HG03025 (cell line): ENCODE measurements at regions not wholly inside any gene's neighbourhood (a gene's known extent, or its start where the extent isn't known, plus 50 kb on each side); places are given as distances from the start of the nearest gene placed in this dataset.

Source experiments
- ATAC-seq: cut with Tn5 transposase; IDR thresholded peaks from one replicate; pipeline ENCODE4 v1.9.1; 2021; ENCODE audit warnings: mild to moderate bottlenecking, moderate library complexity; ENCODE audit not compliant: unreplicated experiment, low FRiP score

DNA sequence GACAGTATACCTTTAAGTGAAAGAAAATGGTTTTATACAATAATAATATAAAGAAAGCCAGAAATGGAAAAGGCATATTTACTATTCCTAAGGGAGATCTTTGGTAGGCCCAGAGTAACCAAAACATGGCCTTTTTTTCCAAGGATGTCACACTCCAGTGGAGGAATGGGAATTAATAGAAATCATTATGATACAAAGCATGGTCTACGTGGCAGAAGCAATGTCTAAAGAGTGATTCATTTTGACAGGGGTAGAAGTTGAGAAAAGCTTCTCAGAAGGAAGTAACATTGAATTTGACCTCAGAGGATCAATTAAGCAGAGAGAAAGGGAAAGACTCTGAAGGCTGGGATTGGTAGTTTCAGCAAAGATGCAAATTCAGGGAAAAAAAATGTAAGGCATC, 208.6 kb downstream of the BTG1 start:
- no peak for ATAC-seq

DNA sequence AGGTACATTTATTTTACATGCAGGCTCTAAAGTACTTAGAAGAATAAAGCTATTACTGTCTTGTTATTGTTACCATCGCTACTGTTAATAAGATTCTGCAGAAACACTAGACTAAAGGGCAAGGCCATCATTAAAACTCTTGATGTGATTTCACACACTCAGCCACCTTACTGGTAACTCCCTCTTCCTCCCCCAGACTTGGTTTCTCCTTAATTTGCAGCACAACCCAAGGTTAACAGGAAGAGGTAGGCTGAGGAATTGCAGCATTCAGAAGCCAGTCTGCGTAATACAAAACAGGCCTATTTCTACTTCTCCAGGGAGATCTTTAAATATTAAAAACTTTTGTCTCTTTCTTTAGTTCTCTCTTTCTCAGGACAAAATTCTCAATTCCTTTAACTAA, 210.3 kb downstream of the BTG1 start:
- no peak for ATAC-seq

DNA sequence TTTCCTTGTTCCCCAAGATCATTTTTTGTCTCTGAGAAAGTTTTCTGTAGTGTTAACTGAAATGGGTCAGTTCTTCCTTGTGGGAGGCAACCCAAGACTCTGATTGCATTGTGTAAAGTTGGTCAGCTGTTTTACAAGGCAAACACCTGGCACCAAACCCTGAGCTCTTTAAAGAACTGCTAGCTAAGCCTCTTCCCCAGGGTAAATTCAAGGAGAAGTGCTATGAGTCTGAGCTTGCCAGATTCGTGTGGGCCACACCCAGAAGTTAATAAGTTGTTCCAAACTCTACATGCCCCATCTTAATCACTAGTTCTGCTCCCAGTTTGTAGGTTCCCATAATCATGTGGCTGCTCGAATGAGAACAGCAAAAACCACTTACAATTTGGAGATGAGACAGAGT, 214.5 kb downstream of the BTG1 start:
- no peak for ATAC-seq

DNA sequence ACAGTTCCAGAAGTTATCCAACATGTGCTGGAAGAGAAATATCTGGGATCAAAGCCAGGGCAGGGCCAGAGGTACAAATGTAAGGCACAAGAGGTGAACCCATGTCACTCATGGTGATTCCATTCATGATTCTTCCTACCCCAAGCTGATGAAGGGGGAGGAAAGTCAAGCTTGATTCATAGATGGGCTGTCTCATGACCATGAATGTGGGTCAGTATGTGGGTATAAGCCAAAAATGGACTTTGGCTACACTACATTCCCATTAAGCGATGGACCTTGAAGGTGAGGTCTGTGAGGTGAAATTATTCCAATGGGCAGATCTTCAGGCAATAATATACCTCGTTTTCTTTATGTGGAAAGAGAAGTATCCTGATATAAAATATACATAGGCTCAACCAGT, 217.1 kb downstream of the BTG1 start:
- no peak for ATAC-seq

DNA sequence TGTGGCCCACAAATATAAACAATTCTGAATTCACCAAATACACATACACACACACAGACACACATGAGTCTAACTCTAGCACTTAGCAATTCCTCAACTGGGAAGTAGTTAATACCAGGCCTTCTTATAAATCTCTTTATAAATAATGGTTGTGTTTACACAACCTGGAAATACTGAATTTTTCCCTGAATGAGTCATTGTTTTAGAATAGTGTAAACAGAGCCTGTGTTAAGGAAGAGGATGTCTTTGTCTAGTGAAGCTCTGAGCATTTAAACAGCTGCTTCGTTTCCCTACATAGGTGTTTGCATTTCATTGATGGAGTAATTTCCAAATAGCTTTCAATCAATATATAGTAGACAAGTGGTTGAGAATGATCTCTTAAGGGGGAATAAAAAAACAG, 218.8 kb downstream of the BTG1 start:
- ATAC-seq = no peak

DNA sequence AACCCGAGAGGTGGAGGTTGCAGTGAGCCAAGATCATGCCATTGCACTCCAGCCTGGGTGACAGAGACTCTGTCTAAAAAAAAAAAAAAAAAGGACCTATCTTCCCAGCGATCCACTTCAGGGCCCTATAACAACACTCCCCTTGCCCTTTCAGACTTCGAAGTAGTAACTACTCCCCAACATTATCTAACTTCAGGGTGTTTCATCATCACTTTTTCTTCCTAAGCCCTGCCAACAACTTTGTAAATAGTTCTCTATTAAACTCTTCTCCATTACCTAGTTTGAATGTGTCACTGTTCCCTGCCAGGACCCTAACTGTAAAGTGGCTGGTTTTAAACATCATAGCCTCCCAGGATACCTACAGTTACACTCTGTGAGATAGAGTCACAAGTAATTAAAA, 220.8 kb downstream of the BTG1 start:
- no peak for ATAC-seq

DNA sequence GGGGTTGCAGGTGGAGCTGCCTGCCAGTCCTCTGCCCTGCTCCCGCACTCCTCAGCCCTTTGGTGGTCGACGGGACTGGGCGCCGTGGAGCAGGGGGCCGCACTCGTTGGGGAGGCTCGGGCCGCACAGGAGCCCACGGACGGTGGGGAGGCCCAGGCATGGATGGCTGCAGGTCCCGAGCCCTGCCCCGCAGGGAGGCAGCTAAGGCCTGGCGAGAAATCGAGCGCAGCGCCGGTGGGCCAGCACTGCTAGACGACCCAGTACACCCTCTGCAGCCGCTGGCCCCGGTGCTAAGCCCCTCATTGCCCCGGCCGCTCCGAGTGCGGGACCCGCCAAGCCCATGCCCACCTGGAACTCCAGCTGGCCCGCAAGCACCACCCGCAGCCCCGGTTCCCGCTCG, 221.8 kb downstream of the BTG1 start:
- ATAC-seq = no peak

DNA sequence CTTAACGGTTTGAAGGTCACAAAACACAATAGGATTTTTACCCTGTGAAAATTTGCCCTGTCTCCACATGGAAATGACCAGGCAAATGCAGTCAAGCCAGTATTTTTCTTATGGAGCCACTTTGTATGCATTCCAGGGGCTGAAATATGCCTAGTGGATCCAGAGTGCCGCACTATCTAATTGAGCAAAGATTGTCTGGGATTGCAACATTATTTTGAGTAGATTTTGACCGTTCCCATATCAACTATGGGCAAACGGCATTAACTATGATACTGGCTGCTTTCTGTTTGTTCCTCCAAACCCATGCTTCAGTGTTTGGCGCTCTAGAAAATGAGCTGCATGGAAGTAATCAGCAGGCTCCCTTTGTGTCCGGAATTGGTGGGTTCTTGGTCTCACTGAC, 223.0 kb downstream of the BTG1 start:
- no peak for ATAC-seq

DNA sequence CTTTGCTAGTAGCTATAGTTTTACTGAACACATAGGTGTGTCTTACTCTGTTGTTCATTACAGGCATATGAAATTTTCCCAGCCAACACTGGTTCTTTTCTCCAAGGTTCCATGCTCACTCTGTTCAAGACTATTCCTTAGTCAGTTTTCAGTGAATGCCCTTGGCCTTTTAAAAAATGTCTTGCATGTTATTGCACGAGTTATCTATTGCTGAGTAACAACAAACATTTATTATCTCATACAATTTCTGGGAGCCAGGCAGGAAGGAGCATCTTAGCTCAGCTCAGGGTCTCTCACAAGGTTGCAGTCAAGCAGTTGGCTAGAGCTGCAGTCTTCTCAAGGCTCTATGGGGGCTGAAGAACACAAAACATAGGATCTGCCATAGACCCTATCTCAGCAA, 223.5 kb downstream of the BTG1 start:
- ATAC-seq = no peak

DNA sequence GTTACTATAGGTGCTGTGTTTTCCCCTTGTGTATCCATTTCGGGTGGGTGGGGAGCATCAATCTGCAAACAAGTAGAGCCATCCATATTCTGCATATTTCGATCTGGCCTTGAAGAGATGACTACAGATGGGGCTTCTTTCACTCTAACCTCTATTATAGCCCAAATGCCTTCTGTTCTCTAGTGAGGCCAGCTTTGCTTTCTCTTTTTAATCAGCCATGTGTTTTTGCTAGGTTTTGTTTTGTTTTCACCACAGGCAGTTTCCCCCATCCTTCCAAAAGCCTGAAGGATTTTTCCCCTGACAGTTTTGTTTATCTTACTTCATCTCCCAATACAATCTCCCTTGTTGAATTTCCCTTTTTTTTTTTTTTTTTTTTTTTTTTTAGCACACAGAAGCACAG, 224.1 kb downstream of the BTG1 start:
- no peak for ATAC-seq

DNA sequence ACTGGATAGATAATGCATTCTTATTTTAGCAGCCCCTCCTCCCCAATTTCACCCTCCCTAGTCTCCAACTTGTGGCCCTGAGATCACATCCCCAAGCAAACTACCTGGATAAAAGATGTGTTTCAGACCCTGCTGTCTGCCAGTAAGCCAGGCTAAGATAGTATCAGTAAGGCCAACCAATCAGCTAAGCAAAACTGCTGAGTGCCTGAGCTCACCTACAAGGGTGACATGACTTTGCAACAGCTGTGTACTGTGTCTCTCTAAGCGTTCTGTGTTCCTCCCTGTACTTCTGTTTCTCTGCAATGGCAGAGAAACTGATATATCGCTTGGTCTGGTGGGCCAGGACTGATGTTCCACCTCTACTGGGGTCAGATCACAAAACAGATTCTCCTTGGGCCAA, 224.9 kb downstream of the BTG1 start:
- no peak for ATAC-seq

DNA sequence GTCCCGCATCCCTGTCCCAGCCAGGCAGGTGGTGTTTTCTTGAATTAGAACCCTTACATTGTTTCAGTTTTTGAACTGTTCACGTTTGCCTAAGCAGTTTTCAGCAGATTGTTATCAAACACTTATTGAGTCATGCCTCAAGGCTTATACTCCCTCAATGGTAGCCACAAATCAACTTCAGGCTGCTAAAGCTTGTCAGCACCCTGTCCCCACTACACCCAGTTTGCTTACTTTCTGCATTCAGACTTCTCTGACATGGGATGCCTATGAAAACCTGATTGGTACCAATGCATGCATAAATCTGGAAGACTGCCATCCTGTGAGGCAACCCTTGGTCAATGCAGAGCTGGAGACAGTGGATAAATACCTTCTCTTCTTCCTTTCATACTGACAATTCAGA, 225.4 kb downstream of the BTG1 start:
- no peak for ATAC-seq

DNA sequence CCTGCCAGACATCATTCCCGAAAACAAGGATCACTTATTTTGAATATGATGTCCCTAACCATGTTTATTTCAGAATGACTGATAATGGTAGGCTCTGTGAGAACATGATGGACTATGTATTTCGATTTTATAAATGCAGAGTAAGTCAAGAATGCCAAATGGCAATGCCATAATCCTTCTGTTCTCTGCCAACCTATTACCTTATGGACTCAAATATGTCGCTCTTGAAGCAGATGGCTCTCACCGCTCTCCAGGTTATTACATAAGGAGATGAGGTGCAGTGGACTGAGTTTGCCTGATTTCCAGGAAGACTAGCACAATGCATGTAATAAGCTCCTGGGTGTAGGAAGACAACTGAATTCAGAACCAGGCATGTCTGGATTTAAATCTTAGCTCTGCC, 227.2 kb downstream of the BTG1 start:
- ATAC-seq = no peak

DNA sequence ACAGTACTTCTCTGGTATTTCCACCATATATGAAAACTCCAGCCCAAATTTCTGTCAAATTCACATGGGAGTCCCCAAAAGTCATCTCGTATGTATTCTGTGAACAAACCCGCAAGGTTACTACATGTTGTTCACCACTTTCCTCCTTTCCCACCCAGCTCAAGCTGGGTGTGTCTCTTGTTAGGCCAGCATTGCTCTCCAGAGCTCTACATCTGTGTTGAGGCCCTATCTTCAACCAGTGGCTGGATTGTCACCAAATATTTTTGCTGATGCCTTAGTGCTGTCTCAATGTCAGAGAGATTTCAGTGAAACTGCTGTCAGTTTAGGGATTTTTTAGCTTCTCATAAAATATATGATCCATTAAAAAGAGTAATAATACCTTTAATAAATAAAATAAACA, 230.9 kb downstream of the BTG1 start:
- no peak for ATAC-seq

DNA sequence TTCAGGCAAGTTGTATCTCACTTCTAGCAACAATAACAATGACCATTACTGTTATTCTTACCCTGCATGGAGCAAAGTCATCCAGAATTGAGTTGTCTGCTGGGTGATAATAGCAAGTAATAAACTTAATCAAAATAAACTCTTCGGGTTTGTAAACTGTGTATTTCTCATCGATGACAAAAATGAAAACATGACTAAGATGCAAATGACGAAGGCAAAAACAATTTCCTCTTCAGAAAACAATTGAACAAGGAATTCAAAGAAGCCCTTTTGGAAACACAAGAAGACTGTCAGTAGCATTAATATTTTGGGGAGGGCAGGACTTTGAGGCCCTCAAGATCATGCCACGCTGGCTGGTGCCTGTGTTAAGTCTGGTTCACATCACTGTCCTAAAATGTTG, 232.0 kb downstream of the BTG1 start:
- no peak for ATAC-seq

DNA sequence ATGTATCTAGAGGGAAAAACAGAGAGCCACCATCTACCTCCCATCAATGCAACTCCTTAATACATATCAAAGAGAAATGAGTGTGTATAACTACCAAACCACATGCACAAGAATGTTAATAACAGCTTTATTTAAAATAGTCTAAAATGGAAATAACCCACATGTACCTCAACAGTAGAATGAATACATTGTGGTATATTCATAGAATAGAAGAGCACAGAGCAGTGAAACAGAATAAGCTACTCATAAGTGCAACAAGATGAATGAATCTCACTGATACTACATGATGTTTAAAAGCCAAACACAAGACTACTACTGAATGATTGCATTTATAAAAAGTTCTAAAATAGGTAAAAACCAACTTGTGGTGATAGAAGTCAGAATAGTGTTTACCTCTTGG, 232.5 kb downstream of the BTG1 start:
- ATAC-seq = no peak

DNA sequence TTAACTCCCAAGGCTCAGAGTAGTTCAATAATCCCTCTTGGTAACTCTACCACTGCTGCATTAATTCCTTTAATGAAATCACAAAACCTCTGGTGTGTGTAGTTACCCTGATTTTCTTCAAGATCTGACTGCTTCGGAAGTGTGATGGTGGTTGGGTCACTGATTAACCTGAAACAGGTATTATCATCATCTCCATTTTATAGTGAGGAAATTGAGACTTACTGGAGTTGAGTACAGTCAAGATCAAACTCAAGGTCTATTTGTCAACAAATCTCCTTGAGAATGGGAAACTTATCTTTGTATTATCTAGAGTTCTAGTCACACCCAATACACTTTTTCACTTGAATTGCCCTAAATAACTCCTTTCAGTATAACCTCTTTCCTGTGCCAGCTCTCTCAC, 233.5 kb downstream of the BTG1 start:
- ATAC-seq = no peak

DNA sequence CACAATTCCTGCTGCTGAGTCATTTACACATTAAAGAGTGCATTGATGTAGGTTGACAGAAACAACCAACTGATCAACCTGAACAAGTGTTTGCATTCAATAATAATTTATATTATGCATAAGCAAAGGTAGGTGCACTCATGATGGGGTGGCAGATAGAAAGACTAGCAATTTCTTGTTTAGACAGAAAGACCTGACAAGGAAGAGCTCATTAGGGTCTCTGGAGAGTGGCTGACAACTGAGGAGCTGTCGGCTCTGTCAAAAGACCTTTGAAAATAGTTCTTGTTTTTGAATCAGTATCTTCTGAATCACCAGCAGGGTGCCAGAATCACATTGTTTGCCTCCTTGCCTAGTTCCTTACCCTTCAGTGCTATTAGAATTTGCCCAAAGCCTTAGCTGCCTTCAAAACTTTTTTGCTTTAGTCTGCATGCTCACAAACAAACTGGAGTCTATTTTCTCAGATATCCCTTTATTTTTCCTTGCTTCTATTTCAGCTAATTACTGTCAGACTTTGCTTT, 234.7 kb downstream of the BTG1 start:
- no peak for ATAC-seq

DNA sequence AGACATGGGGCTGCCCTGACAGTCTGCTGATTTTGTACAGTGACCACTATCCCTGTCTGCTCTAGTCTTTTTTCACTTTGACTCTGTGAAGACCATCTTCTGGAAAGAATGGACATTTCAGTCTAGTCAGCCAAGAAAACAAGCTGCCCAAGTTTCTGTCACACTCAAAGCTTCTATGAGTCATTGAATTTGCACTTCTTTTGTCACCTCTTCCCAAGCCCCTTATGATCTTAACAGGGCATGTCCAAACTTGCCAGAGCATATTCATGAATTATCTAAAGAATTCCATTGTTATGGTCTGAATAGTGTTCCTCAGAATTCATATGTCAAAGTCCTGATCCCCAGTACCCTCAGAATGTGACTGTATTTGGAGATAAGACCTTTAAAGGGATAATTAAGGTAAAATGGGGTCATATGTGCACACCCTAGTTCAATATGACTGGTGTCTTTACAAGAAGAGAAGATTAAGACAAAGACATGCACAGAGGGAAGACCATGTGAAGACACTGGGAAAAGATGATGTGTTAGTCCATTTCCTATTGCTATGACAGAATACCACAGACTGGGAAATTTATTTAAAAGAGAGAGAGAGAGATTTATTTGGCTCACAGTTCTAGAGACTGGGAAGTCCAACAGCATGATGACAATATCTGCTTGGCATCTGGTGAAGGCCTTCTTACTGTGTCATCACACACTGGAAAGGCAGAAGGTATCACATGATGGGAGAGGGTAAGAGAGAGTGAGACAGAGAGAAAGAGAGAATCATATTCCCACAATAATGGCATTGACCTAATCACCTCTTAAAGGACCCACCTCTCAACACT, 242.6 kb downstream of the BTG1 start:
- ATAC-seq = no peak

DNA sequence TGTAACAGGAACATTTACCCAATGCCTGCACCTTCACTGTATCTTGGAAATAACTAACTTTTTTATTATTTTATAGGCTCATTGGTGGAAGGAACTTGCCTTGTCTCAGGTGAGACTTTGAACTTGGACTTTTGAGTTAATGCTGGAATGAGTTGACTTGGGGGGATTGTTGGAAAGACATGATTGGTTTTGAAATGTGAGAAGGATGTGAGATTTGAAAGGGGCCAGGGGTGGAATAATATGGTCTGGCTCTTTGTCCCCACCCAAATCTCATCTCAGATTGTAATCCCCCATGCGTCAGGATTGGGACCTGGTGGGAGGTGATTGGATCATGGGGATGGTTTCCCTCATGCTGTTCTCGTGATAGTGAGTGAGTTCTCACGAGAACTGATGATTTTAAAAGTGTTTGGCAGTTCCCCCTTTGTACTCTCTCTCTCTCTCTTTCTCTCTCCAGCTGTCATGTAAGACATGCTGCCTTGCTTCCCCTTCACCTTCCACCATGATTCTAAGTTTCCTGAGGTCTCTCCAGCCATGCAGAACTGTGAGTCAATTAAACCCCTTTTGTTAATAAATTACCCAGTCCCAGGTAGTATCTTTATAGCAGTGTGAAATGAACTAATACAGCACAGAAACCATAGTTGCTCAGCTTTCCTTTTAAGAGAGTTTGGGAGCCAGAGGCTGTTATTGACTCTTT, 244.1 kb downstream of the BTG1 start:
- no peak for ATAC-seq

DNA sequence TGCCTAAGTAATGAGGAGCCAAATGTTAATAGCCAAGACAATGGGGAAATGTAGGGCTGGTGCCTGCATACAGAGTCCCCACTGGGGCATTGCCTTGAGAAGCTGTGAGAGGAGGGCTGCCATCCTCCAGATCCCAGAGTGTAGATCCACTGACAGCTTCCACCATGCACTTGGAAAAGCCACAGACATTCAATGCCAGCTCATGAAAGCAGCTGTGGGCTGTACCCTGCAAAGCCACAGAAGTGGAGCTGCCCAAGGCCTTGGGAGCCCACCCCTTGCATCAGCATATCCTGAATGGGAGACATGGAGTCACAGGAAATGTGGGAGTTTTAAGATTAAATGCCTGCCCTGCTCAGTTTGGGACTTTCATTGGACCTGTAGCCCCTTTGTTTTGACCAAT, 244.7 kb downstream of the BTG1 start:
- no peak for ATAC-seq

DNA sequence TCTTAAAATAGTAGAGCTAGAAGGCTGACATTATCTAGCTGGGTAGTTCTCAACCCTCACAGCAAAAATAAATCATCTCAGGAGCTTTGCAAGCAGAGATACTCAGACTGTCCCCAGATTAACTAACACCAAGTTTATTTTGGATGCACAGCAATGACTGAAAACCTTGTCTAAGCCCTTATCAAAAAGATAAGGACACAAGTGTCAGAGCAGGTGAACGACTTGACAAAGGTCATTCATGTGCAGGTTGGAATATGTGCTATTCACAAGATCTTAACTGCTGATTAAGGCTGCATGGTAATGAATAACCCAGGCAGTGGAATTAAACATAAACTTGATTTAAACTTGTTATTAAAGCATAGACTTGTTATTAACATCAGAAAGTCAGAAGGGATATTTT, 246.6 kb downstream of the BTG1 start:
- ATAC-seq = no peak
